SK-N-SH (cell line): ENCODE measurements at regions not wholly inside any gene's neighbourhood (a gene's known extent, or its start where the extent isn't known, plus 50 kb on each side); places are given as distances from the start of the nearest gene placed in this dataset.

Experiments used
- CTCF ChIA-PET: fragments of 300-600, 350-600 bp; formaldehyde crosslinking; extraction: SDS; loops from one replicate; lab custom pipeline; 2021; lab: Yijun Ruan, JAX
- POLR2A ChIA-PET: fragments of 350-600 bp; sonication (Branson Sonifier 250); formaldehyde crosslinking; extraction: SDS; loops from one replicate; lab custom pipeline; 2020; ENCODE audit warnings: antibody characterized with exemption, inconsistent platforms; lab: Yijun Ruan, JAX
- DNase-seq: peaks from one replicate; pipeline ENCODE4 v3.0.0; 2012
- H2AFZ ChIP-seq: fragments of 200-600 bp; sonication (generic); 2 replicates; pipeline ENCODE4 v1.8.1; 2016; ENCODE audit warnings: antibody characterized with exemption, mild to moderate bottlenecking, low read depth
- H3F3A ChIP-seq: fragments of 200-600 bp; sonication (generic); replicated peaks from 2 replicates; pipeline ENCODE3; 2016; ENCODE audit warnings: antibody characterized with exemption, mild to moderate bottlenecking; ENCODE audit not compliant: insufficient read depth
- H3K27ac ChIP-seq, 2 experiments: fragments of 200-500 bp in 1 of 2; fragments of 200-600 bp in 1 of 2; sonication (Bioruptor generic) in 1 of 2; sonication (generic), shearing (Covaris generic) in 1 of 2; 2 replicates each; pipeline versions ENCODE4 v1.5.1 to v1.6.1; 2014 to 2016; ENCODE audit warnings: low read depth in 2 of 2, inconsistent platforms in 1 of 2, low read length in 1 of 2, mild to moderate bottlenecking in 1 of 2, mixed read lengths in 1 of 2
- H3K27me3 ChIP-seq: fragments of 200-600 bp; sonication (generic), shearing (Covaris generic); 2 replicates; pipeline ENCODE4 v1.6.1; 2016; ENCODE audit warnings: mixed run types; ENCODE audit not compliant: insufficient read depth
- H3K36me3 ChIP-seq, 2 experiments: fragments of 200-500 bp in 1 of 2; fragments of 200-600 bp in 1 of 2; sonication (Bioruptor generic) in 1 of 2; sonication (generic) in 1 of 2; replicated peaks in 1 of 2; 2 replicates each; pipeline versions ENCODE3 to v1.5.1; 2014 to 2016; ENCODE audit warnings: low read length in 1 of 2, mild to moderate bottlenecking in 1 of 2; ENCODE audit not compliant: insufficient read depth in 2 of 2, control insufficient read depth in 1 of 2
- H3K4me1 ChIP-seq, 2 experiments: fragments of 200-500 bp in 1 of 2; fragments of 200-600 bp in 1 of 2; sonication (Bioruptor generic) in 1 of 2; sonication (generic), shearing (Covaris generic) in 1 of 2; 2 replicates each; pipeline versions ENCODE4 v1.5.1 to v1.6.1; 2014 to 2016; ENCODE audit warnings: low read depth in 1 of 2, low read length in 1 of 2, mixed run types in 1 of 2; ENCODE audit not compliant: insufficient read depth in 2 of 2, control insufficient read depth in 1 of 2
- H3K4me2 ChIP-seq: fragments of 200-600 bp; sonication (generic), shearing (Covaris generic); 2 replicates; pipeline ENCODE4 v1.6.1; 2017; ENCODE audit warnings: mixed run types
- H3K4me3 ChIP-seq, 2 experiments: fragments of 200-500 bp in 1 of 2; fragments of 200-600 bp in 1 of 2; sonication (Bioruptor generic) in 1 of 2; sonication (generic), shearing (Covaris generic) in 1 of 2; 2 replicates each; pipeline versions ENCODE4 v1.5.1 to v1.8.1; 2014 to 2016; ENCODE audit warnings: low read depth in 2 of 2, inconsistent platforms in 1 of 2, low read length in 1 of 2, mild to moderate bottlenecking in 1 of 2, mixed read lengths in 1 of 2, moderate library complexity in 1 of 2
- H3K79me2 ChIP-seq: fragments of 200-600 bp; sonication (generic); 2 replicates; pipeline ENCODE4 v1.8.1; 2017; ENCODE audit warnings: mild to moderate bottlenecking; ENCODE audit not compliant: insufficient read depth
- H3K9ac ChIP-seq: fragments of 200-600 bp; sonication (generic); 2 replicates; pipeline ENCODE4 v1.6.1; 2017; ENCODE audit warnings: mixed run types
- H3K9me2 ChIP-seq: fragments of 200-600 bp; sonication (generic); 2 replicates; pipeline ENCODE4 v1.6.1; 2017; ENCODE audit warnings: mixed run types
- H3K9me3 ChIP-seq: fragments of 200-600 bp; sonication (generic); 2 replicates; pipeline ENCODE4 v1.6.1; 2017; ENCODE audit warnings: mixed run types, mild to moderate bottlenecking, moderate library complexity
- H4K20me1 ChIP-seq: fragments of 200-600 bp; sonication (generic); 2 replicates; pipeline ENCODE4 v1.6.1; 2017; ENCODE audit warnings: mild to moderate bottlenecking, mixed run types; ENCODE audit not compliant: insufficient read depth
- ELF1 ChIP-seq: IDR thresholded peaks from 2 replicates; pipeline ENCODE4 v1.4.0; 2012
- EP300 ChIP-seq, 2 experiments: IDR thresholded peaks; 2 replicates each; pipeline versions ENCODE4 v1.4.0 to v1.6.1; 2012; ENCODE audit warnings: borderline replicate concordance in 1 of 2, low read depth in 1 of 2, low read length in 1 of 2
- EZH2phosphoT487 ChIP-seq: fragments of 200-600 bp; sonication (generic); IDR thresholded peaks from 2 replicates; pipeline ENCODE4 v1.6.1; 2017; ENCODE audit warnings: low read depth, mixed run types, mild to moderate bottlenecking, antibody characterized with exemption, moderate library complexity, borderline replicate concordance
- FOSL2 ChIP-seq: IDR thresholded peaks from 2 replicates; pipeline ENCODE4 v1.4.0; 2012; ENCODE audit warnings: low read depth, mild to moderate bottlenecking, moderate library complexity, borderline replicate concordance
- FOXJ3 ChIP-seq: sonication (generic); formaldehyde crosslinking; IDR thresholded peaks from 2 replicates; pipeline ENCODE4 v1.5.1; 2020; ENCODE audit warnings: mild to moderate bottlenecking, missing genetic modification reagents
- GABPA ChIP-seq: IDR thresholded peaks from 2 replicates; pipeline ENCODE4 v1.4.0; 2012; ENCODE audit warnings: low read depth, mild to moderate bottlenecking
- GATA2 ChIP-seq: sonication (generic); formaldehyde crosslinking; IDR thresholded peaks from 2 replicates; pipeline ENCODE4 v1.5.0; 2020; ENCODE audit warnings: mild to moderate bottlenecking, missing genetic modification reagents
- MEF2A ChIP-seq: IDR thresholded peaks from 2 replicates; pipeline ENCODE4 v1.4.0; 2012; ENCODE audit warnings: low read depth, borderline replicate concordance
- NFIC ChIP-seq: IDR thresholded peaks from 2 replicates; pipeline ENCODE4 v1.4.0; 2012; ENCODE audit warnings: borderline replicate concordance
- NRF1 ChIP-seq: IDR thresholded peaks from 2 replicates; pipeline ENCODE4 v1.6.1; 2012; ENCODE audit warnings: low read depth, mild to moderate bottlenecking, low read length
- RAD21 ChIP-seq: IDR thresholded peaks from 2 replicates; pipeline ENCODE4 v1.6.1; 2012; ENCODE audit warnings: mild to moderate bottlenecking, low read length
- RFX5 ChIP-seq: IDR thresholded peaks from 2 replicates; pipeline ENCODE4 v1.6.1; 2012; ENCODE audit warnings: mild to moderate bottlenecking, improper control_type of control experiment, low read length
- RXRA ChIP-seq: IDR thresholded peaks from 2 replicates; pipeline ENCODE4 v1.4.0; 2012; ENCODE audit warnings: low read depth, mild to moderate bottlenecking, borderline replicate concordance
- SMC3 ChIP-seq: IDR thresholded peaks from 2 replicates; pipeline ENCODE4 v1.6.1; 2012; ENCODE audit warnings: low read depth, low read length, improper control_type of control experiment
- TAF1 ChIP-seq: IDR thresholded peaks from 2 replicates; pipeline ENCODE4 v1.6.1; 2012; ENCODE audit warnings: low read depth, mild to moderate bottlenecking, low read length, moderate library complexity, borderline replicate concordance
- TCF12 ChIP-seq: IDR thresholded peaks from 2 replicates; pipeline ENCODE4 v1.4.0; 2012
- USF2 ChIP-seq: fragments of 150-350 bp; IDR thresholded peaks from 2 replicates; pipeline ENCODE4 v1.6.1; 2017; ENCODE audit warnings: antibody characterized with exemption, low read length, low read depth, borderline replicate concordance
- WGBS: methylation state at CpG from one replicate; pipeline ENCODE4 v1.1.6; 2017; ENCODE audit warnings: low lambda C conversion rate; 5-methylcytosine and 5-hydroxymethylcytosine counted together
- TF ChIP-seq, protein P1 (sequence below): IDR thresholded peaks from 2 replicates; pipeline ENCODE4 v1.4.0; 2012; ENCODE audit warnings: low read depth, borderline replicate concordance
- TF ChIP-seq, protein P2 (sequence below): IDR thresholded peaks from 2 replicates; pipeline ENCODE4 v1.4.0; 2012; ENCODE audit warnings: low read depth

DNA sequence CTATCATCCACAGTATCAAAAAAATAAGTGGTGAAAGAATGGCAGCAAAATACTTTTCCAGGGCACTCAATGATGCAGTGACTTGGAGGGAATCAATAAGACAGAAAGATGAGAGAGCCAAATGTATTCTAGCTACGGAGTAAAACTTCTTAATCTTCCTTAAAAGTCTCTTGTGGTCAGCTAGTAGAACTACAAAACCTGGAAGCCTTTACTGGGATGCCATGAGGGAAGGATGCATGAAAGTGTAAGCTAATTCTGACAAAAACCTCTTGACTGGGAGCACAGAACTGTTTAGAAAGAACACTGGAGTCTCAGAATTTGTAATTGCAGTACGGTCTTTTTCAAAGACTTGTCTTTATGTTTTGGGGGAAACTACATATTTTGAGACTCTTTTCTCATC, 432.8 kb upstream of the PTPRD start:
- Histone ChIP-seq H3K27me3 (no peaks in the 10 kb centered on the region), H3K4me1 (no peaks in the 10 kb centered on the region), H3K9me2 (no peaks in the 10 kb centered on the region), H3K9me3 (no peaks in the 10 kb centered on the region), H3K4me3 (no peak overlapping the region), H4K20me1 (no peaks in the 10 kb centered on the region), H3F3A (no peaks in the 10 kb centered on the region), H2AFZ (no peak overlapping the region), H3K4me2 (no peak overlapping the region), H3K27ac (no peak overlapping the region), H3K9ac (no peak overlapping the region), H3K36me3 (no peaks in the 10 kb centered on the region), H3K79me2 (no peaks in the 10 kb centered on the region)
- ChIA-PET POLR2A (no interaction called here), CTCF (no interaction called here)
- no peak for DNase-seq
- TF ChIP-seq GABPA (no peak), ELF1 (no peak), TAF1 (no peak), FOSL2 (no peak), GATA2 (CRISPR knock-in tag) (no peak), RAD21 (no peak), RXRA (no peak), NFIC (no peak), USF2 (no peak), SMC3 (no peak), MEF2A (no peak), TCF12 (no peak), RFX5 (no peak), EZH2phosphoT487 (no peak)
- TF ChIP-seq, protein P1, sequence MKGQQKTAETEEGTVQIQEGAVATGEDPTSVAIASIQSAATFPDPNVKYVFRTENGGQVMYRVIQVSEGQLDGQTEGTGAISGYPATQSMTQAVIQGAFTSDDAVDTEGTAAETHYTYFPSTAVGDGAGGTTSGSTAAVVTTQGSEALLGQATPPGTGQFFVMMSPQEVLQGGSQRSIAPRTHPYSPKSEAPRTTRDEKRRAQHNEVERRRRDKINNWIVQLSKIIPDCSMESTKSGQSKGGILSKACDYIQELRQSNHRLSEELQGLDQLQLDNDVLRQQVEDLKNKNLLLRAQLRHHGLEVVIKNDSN: no peak
- TF ChIP-seq, protein P2, sequence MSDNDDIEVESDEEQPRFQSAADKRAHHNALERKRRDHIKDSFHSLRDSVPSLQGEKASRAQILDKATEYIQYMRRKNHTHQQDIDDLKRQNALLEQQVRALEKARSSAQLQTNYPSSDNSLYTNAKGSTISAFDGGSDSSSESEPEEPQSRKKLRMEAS: no peak
- WGBS: 52% methylated on average over 2 of the region's 2 CpGs

DNA sequence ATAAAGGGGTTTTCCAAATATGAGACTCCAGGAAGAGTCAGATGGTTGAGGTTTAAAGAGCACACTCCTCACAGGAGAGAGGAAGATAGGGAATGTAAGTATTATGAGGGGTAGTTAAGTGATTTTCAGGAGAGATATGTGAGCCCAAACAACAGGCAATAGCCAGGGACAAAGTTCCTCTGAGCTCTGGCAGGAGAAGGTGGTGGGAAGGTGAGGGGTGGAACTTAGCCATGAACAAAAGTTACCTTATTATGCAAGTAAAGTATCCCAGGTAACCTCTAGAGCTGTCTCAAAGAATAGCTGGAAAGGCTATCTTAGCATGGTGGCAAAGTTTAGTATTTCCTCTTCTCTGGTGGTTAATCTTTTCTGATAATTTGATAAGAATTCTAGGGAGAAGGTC, 450.5 kb upstream of the PTPRD start:
- H3K4me1 ChIP-seq: no peaks in the 10 kb centered on the region
- H3K79me2 ChIP-seq: no peaks in the 10 kb centered on the region
- no peaks in the 10 kb centered on the region for H3K9me2 ChIP-seq
- no peak overlapping the region for H3K9ac ChIP-seq
- no peaks in the 10 kb centered on the region for H3F3A ChIP-seq
- no peaks in the 10 kb centered on the region for H4K20me1 ChIP-seq
- H2AFZ ChIP-seq: no peak overlapping the region
- no peak overlapping the region for H3K4me2 ChIP-seq
- no peak for DNase-seq
- TF ChIP-seq NRF1: no peak
- TF ChIP-seq FOXJ3 (CRISPR knock-in tag): no peak
- no peak for TF ChIP-seq EP300 (IDR thresholded peaks at IDR 0.05; ENCODE audit: borderline replicate concordance in 1 of 2, low read depth in 1 of 2, low read length in 1 of 2)
- no peak for TF ChIP-seq RAD21
- ChIA-PET POLR2A (no interaction called here), CTCF (no interaction called here)
- no peaks in the 10 kb centered on the region for H3K36me3 ChIP-seq
- H3K9me3 ChIP-seq: no peaks in the 10 kb centered on the region
- no peak overlapping the region for H3K4me3 ChIP-seq
- no peak overlapping the region for H3K27ac ChIP-seq
- H3K27me3 ChIP-seq: no peaks in the 10 kb centered on the region
